NCI-H748 (cell line): ENCODE measurements at regions not wholly inside any gene's neighbourhood (a gene's known extent, or its start where the extent isn't known, plus 50 kb on each side); places are given as distances from the start of the nearest gene placed in this dataset.
"Not testable (repeated sequence)": the region's sequence is repeated elsewhere in the genome, so short reads cannot be mapped to it uniquely, and the experiment has no call there.

ENCODE experiments used
- DNase-seq: peaks from one replicate; lab custom pipeline; 2025; ENCODE audit not compliant: unreplicated experiment; lab: John Stamatoyannopoulos, UW

- DNase-seq = no peak
Measured at GRCh38 chr16:56029026-56029425, 153.9 kb upstream of the CES5A start.

DNA sequence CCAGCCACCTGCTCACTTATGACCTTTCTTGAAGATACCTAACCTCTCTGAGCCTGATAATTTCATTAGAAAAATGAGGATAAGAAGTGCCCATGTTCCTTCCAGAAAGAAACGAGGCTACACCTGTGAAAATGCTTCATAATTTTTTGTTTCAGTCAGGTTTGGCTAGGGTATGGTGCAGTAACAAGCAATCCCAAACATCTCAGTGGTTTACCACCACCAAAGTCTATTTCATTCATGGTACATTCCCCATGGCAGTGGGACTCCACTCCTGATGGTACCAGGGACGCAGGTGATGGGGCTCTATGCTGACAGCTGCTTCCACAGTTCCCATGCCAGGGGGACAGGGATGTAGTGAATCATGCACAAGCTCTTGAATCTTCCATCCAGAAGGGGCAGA is 147.6 kb upstream of the CES5A start:
- DNase-seq = no peak

- no peak for DNase-seq
Measured at GRCh38 chr16:56019274-56019673, 144.1 kb upstream of the CES5A start.

DNA sequence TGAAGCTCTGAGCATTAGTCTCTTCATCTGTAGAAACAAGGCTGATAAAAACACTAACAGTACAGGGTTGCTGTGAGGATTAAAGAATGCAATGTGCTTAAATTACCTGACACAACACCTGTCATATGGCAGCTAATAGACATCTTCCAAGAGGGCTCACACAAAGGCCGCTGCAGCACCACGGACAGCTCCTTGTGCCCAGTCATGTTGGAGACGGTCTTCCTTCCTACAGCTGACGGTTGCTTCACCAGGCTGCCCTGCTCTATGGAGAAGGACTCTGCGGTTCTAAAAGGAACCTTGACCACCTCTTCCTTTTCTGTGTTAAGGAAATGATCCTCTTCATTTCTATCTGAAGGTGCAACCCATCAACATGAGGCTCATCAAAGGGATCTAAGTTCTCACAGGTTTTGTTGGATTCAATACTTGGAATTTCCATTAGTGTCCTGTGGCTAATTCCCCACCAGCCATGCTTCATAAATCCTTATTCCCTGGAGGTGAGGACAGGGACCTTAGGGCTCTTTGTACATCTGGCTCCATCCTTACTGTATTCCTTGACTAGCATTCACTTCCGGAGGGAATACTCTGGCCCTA is 138.9 kb upstream of the CES5A start:
- DNase-seq = no peak

DNA sequence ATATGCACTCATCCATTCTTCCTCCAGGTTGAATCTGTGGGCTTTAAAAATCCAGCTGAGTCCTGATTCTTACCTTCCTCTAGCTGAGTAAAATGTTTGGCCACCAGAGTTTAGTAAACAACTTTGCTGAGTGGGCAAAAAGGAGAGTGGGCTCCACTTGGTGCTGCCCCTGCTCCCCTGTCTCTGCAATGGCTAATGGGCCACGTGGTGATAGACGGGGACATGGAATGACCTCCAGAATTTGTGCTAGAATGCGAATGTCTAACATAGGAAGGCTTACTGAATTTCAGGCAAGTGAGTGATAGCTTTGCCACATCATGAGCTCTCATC is 137.3 kb upstream of the CES5A start:
- DNase-seq = no peak

DNA sequence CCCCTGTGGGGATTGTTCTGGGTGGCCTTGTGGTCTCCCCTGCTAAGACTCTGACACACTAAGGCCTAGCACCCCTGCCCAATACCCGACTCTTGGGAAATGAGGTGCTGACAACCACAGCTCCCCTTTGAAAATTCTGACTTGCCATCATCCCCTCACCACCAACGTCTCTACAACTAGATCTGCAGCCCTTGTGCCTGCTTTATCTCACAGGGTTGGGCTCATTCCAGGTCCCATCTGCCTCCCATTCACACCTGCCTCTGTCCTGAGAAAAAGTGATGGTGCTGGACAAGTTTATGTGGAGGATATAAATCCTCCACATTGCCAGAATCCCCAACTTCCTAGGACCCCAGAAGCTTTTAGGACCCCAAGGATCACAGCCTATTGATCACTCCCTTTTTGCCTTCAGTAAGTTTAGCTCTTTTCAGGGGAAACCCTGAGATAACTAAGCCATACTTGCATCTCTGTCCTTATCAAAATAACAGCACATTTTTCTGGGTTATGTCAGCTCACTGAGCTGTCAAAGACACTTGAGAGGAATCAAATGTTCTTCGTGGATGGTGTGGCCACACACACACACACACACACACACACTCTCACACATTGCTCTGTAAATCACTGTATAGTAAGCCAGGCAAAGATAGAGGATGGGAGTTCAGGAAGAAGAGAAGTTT is 136.8 kb upstream of the CES5A start:
- no peak for DNase-seq

DNA sequence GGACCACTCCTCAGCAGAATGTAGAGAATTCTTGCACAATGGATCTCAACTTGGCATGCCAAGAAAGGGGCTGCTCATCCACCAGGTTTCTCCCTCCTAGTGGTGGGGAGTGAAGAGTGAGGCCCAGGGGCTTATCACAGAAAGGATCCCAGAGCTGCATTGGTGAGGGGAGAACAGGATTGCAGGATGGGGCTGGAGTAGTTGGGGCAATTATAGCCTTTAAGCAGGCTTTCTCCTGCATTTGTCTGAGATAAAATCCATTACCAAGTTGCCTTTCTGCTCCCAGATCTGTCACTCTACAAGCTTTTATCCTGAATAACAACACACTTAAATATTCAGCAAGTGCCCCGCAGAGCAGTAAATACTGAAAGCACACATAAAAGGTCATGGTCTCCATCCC is 130.8 kb upstream of the CES5A start:
- no peak for DNase-seq

DNA sequence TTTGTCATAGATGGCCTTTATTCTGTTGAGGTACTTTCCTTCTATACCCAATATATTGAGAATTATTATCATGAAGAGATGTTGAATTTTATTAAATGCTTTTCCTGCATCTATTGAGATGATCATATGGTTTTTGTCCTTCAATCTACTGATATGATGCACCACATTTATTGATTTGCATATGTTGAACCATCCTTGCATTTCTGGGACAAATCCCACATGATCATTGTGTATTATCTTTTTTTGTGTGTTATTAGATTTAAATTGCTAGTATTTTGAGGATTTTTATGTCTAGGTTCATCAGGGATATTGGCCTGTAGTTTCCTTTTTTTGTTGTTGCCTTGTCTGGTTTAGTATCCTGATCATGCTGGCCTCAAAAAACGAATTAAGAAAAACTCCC is 124.5 kb upstream of the CES5A start:
- no peak for DNase-seq

GRCh38 chr16:55993088-55993487 is 117.9 kb upstream of the CES5A start:
- no peak for DNase-seq

DNA sequence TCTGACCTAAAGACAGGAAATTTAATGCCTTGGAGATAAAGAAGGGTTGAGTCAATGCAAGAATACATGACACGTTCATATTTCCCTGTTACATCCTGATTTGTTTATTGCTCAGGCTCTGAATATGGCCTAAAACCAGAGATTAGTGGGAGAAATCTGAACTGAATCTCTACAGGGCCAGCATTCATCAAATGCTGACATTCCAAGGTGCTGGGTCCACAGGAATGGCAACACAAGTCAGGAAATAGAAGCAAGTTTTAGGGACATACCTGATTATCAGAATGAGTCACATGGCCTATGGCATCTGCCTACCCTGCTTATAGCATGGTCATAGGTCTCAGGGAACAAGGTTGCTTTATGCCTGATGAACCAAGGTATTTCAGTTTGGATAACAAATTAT is 117.4 kb upstream of the CES5A start:
- DNase-seq = no peak

GRCh38 chr16:55991843-55992242 is 116.7 kb upstream of the CES5A start:
- DNase-seq = no peak

GRCh38 chr16:55989569-55989907 is 114.4 kb upstream of the CES5A start:
- DNase-seq = no peak

DNA sequence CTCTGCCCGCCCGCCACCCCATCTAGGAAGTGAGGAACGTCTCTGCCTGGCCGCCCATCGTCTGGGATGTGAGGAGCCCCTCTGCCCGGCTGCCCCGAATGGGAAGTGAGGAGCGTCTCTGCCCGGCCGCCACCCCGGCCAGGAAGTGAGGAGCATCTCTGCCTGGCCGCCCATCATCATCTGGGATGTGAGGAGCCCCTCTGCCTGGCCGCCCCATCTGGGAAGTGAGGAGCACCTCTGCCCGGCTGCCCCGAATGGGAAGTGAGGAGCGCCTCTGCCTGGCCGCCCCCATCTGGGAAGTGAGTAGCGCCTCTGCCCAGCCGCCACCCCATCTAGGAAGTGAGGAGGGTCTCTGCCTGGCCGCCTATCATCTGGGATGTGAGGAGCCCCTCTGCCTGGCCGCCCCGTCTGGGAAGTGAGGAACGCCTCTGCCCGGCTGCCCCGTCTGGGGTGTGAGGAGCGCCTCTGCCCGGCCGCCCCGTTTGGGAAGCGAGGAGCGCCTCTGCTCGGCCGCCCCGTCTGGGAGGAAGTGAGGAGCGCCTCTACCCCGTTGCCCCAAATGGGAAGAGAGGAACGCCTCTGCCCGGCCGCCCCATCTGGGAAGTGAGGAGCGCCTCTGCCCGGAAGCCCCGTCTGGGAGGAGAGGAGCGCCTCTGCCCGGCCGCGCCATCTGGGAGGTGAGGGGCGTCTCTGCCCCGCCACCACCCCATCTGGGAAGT is 113.8 kb upstream of the CES5A start:
- not testable (repeated sequence) for DNase-seq

GRCh38 chr16:55988013-55988412 is 112.8 kb upstream of the CES5A start:
- DNase-seq = no peak

- DNase-seq = no peak
Measured at GRCh38 chr16:55982597-55982996, 107.4 kb upstream of the CES5A start.

- no peak for DNase-seq
Measured at GRCh38 chr16:55981557-55981956, 106.4 kb upstream of the CES5A start.

DNA sequence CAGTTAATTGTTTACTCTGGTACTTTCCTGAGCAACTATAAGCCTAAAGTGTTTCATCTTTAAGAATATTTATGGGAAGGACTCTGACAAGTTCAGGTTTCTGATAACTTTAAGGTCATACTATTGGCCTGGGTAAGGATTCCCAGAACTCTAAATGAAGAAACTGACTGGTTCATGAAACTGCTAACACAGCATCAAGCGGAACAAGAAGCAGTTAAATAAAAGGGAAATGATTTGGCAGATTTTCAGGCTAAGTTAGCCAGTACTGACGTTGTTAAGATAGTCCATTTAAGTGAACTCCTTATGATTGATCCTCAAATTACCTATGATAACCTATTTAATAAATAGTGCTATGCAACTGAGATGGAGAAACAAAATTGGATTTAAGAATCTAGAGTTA is 101.6 kb upstream of the CES5A start:
- no peak for DNase-seq

DNA sequence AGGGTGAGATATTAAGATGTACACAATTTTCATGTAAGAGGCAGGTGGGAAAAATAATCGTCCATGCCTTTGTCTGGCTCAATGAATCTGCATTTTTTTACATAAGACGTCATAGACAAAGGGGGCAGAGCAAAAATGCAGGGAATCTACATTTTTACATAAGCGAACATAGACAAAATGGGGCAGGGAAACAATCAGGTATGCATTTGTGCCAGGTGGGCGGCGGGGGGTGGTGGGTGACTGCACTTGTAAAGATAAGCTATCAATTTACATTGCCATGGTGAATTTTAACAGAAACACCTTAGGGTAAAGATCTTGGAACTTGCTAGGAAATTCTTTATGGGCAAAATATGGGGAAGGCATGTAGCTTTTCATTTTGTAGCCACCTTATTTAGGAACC is 96.3 kb upstream of the CES5A start:
- no peak for DNase-seq

DNA sequence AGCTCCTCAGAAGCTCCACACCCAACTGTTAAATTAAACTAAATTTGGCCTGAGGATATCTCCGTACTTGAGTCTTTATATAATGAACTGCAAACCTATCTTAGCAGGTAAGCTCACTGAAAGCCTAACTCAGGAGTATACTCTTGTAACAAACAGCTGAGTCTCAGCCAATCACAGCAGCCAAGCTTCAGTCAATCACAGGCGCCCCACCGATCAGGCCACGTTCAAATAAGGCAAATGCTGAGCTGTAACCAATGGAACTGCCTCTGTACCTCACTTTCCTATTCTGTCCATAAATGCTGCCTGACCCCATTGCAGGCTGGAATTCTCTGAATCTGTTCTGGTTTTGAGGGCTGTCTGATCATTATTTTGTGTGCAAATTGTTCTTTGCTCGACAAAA is 93.0 kb upstream of the CES5A start:
- no peak for DNase-seq

- no peak for DNase-seq
Measured at GRCh38 chr16:55964923-55965475, 89.8 kb upstream of the CES5A start.

- no peak for DNase-seq
Measured at GRCh38 chr16:55955845-55956244, 80.7 kb upstream of the CES5A start.

GRCh38 chr16:55955424-55955823 is 80.3 kb upstream of the CES5A start:
- DNase-seq = no peak

- DNase-seq = no peak
Measured at GRCh38 chr16:55954906-55955305, 79.7 kb upstream of the CES5A start.
